K562 (cell line): ENCODE measurements at regions not wholly inside any gene's neighbourhood (a gene's known extent, or its start where the extent isn't known, plus 50 kb on each side); places are given as distances from the start of the nearest gene placed in this dataset.

Experiments used
- ATAC-seq: fragments of 200-7000 bp; cut with Tn5 transposase; 3 replicates; pipeline ENCODE4 v1.9.1; 2020; ENCODE audit warnings: moderate library complexity
- BruUV-seq: library from RNA; stranded (reverse); fragments of 400-500 nt; replicated peaks from 2 replicates; lab custom pipeline; 2021; lab: Mats Ljungman, UMichigan
- CTCF ChIA-PET: fragments of 300-600 bp; formaldehyde crosslinking; extraction: SDS; loops from one replicate; lab custom pipeline; 2021; ENCODE audit warnings: low intra/inter-chr PET ratio; lab: Yijun Ruan, JAX
- POLR2A ChIA-PET: fragments of 300-600, 350-650 bp; sonication (Branson Sonifier 250); formaldehyde crosslinking; extraction: SDS; loops from one replicate; lab custom pipeline; 2021; ENCODE audit warnings: antibody characterized with exemption, inconsistent platforms; lab: Yijun Ruan, JAX
- DNase-seq, 4 experiments: peaks; one replicate each; pipeline versions ENCODE4 v3.0.0 to v3.0.0-alpha.2; 2011 to 2018; ENCODE audit warnings: low spot score in 3 of 4, mixed read lengths in 3 of 4; ENCODE audit errors: extremely low read depth in 1 of 4
- FAIRE-seq: peaks from 2 replicates; lab custom pipeline; 2011; peaks lifted over from hg19 to GRCh38; lab: Jason Lieb, UNC
- H2AFZ ChIP-seq: 2 replicates; pipeline ENCODE4 v1.6.0; 2011; ENCODE audit warnings: low read depth, low read length, control low read depth, inconsistent platforms
- H3K27ac ChIP-seq: fragments of 200-600 bp; 3 replicates; pipeline ENCODE4 v1.8.0; 2011; ENCODE audit warnings: low read depth, mild to moderate bottlenecking, control low read depth, inconsistent platforms, low read length, moderate library complexity, mixed read lengths; ENCODE audit errors: extremely low read depth
- H3K27me3 ChIP-seq, 2 experiments: fragments of 300-600 bp in 1 of 2; 2 replicates in 1 of 2; 3 replicates in 1 of 2; pipeline versions ENCODE4 v1.6.0 to v1.8.0; 2011; ENCODE audit warnings: inconsistent platforms in 2 of 2, low read length in 2 of 2, mild to moderate bottlenecking in 1 of 2, mixed read lengths in 1 of 2, moderate library complexity in 1 of 2; ENCODE audit not compliant: control insufficient read depth in 2 of 2, insufficient read depth in 2 of 2
- H3K36me3 ChIP-seq: fragments of 300-600 bp; 3 replicates; pipeline ENCODE4 v1.8.0; 2011; ENCODE audit warnings: mild to moderate bottlenecking, low read length, inconsistent platforms; ENCODE audit not compliant: control insufficient read depth, insufficient read depth
- H3K4me1 ChIP-seq, 2 experiments: fragments of 200-600 bp in 1 of 2; replicated peaks in 1 of 2; 2 replicates in 1 of 2; 3 replicates in 1 of 2; pipeline versions ENCODE4 v1.5.1 to v1.8.0; 2011; ENCODE audit warnings: inconsistent platforms in 2 of 2, low read length in 2 of 2, mild to moderate bottlenecking in 1 of 2, mixed read lengths in 1 of 2, moderate library complexity in 1 of 2; ENCODE audit not compliant: control insufficient read depth in 2 of 2, insufficient read depth in 2 of 2
- H3K4me2 ChIP-seq: 2 replicates; pipeline ENCODE4 v1.6.1; 2011; ENCODE audit warnings: low read length, control low read depth, inconsistent platforms, mixed read lengths; ENCODE audit not compliant: insufficient read depth
- H3K4me3 ChIP-seq: fragments of 200-600 bp; sonication (generic), shearing (Covaris generic); 2 replicates; pipeline ENCODE4 v1.5.1; 2016; ENCODE audit warnings: control low read depth, inconsistent platforms
- H3K79me2 ChIP-seq: fragments of 200-600 bp; 3 replicates; pipeline ENCODE4 v1.8.0; 2011; ENCODE audit warnings: low read length, inconsistent platforms; ENCODE audit not compliant: control insufficient read depth, insufficient read depth
- H3K9ac ChIP-seq, 2 experiments: 2 replicates each; pipeline versions ENCODE4 v1.6.0 to v1.6.1; 2011; ENCODE audit warnings: low read depth in 2 of 2, low read length in 2 of 2, control low read depth in 1 of 2, inconsistent platforms in 1 of 2, mild to moderate bottlenecking in 1 of 2, mixed read lengths in 1 of 2; ENCODE audit not compliant: insufficient read depth in 1 of 2
- H3K9me1 ChIP-seq: one replicate; pipeline ENCODE4 v1.6.0; 2011; ENCODE audit warnings: inconsistent platforms, mild to moderate bottlenecking, low read length, moderate library complexity; ENCODE audit not compliant: control insufficient read depth, insufficient read depth
- H3K9me3 ChIP-seq: replicated peaks from 2 replicates; pipeline ENCODE4 v1.5.1; 2011; ENCODE audit warnings: low read depth, low read length, inconsistent platforms; ENCODE audit not compliant: control insufficient read depth, insufficient read depth
- H4K20me1 ChIP-seq: replicated peaks from 2 replicates; pipeline ENCODE4 v1.6.1; 2011; ENCODE audit warnings: low read length, inconsistent platforms, mixed read lengths; ENCODE audit not compliant: control insufficient read depth, insufficient read depth
- CTCF ChIP-seq, 3 experiments: IDR thresholded peaks in 2 of 3; conservative IDR thresholded peaks in 1 of 3; 2 replicates each; pipeline ENCODE4 v1.5.1; 2011 to 2012; ENCODE audit warnings: low read length in 3 of 3, mild to moderate bottlenecking in 3 of 3, control low read depth in 2 of 3, improper control_type of control experiment in 1 of 3, inconsistent platforms in 1 of 3, low read depth in 1 of 3, mixed read lengths in 1 of 3, moderate library complexity in 1 of 3; ENCODE audit not compliant: insufficient read depth in 2 of 3
- DDX20 ChIP-seq: fragments of 450-650 bp; IDR thresholded peaks from 2 replicates; pipeline ENCODE4 v1.6.1; 2016; ENCODE audit warnings: missing genetic modification characterization, low read depth, mild to moderate bottlenecking, missing compliant biosample characterization, moderate library complexity
- E2F5 ChIP-seq: sonication (generic); formaldehyde crosslinking; IDR thresholded peaks from 2 replicates; pipeline ENCODE4 v1.8.0; 2022; ENCODE audit warnings: mild to moderate bottlenecking, missing genetic modification reagents
- MEIS2 ChIP-seq: fragments of 450-650 bp; IDR thresholded peaks from 2 replicates; pipeline ENCODE4 v1.6.1; 2014; ENCODE audit warnings: mild to moderate bottlenecking; ENCODE audit not compliant: partially characterized antibody
- PHF21A ChIP-seq: fragments of 450-650 bp; IDR thresholded peaks from 2 replicates; pipeline ENCODE4 v1.6.1; 2017; ENCODE audit warnings: low read depth, borderline replicate concordance
- SIX5 ChIP-seq, 2 experiments: IDR thresholded peaks; 2 replicates each; pipeline ENCODE4 v1.6.1; 2011; ENCODE audit warnings: low read length in 2 of 2, borderline replicate concordance in 1 of 2, low read depth in 1 of 2, mild to moderate bottlenecking in 1 of 2, moderate library complexity in 1 of 2; ENCODE audit not compliant: insufficient read depth in 1 of 2
- ZNF274 ChIP-seq: IDR thresholded peaks from 2 replicates; pipeline ENCODE4 v1.6.1; 2011; ENCODE audit warnings: low read depth, mild to moderate bottlenecking, low read length, moderate library complexity, borderline replicate concordance
- ZNF586 ChIP-seq: fragments of 450-650 bp; formaldehyde crosslinking; conservative IDR thresholded peaks from 2 replicates; pipeline ENCODE4 v1.4.0; 2020; ENCODE audit warnings: mild to moderate bottlenecking, moderate library complexity
- WGBS: fragments of 100-300 bp; shearing (Covaris generic); methylation state at CpG from one replicate; pipeline ENCODE4 v1.1.6; 2016; ENCODE audit warnings: low coverage, mixed read lengths; ENCODE audit not compliant: insufficient coverage; ENCODE audit errors: missing lambda C conversion rate; 5-methylcytosine and 5-hydroxymethylcytosine counted together
- in situ Hi-C: fragments of 300-500 bp; cut with MboI; formaldehyde crosslinking; loops from 4 replicates; pipeline ENCODE4 v1.15.0; 2018; ENCODE audit warnings: inconsistent platforms, mixed read lengths
- intact Hi-C: fragments of 100-400 bp; cut with micrococcal nuclease; formaldehyde crosslinking; loops from 2 replicates; pipeline ENCODE4 v1.14.2; 2022

- TF ChIP-seq E2F5 (CRISPR knock-in tag) (no peak), PHF21A (no peak), ZNF274 (no peak)
- TF ChIP-seq, all 486 proteins: peak for 0
These were observed 63.3 kb downstream of the SYNE3 start (continued) for GRCh38 chr14:95452893-95453712.

- Histone ChIP-seq H3K9me1 (no peaks in the 10 kb centered on the region), H3K27ac (no peak overlapping the region), H3K4me1 (peaks cover 0 to 4% of the 10 kb centered on the region in 2 experiments; a peak in 1 of 5 replicates), H3K4me2 (no peak overlapping the region), H3K9me3 (no peaks in the 10 kb centered on the region), H4K20me1 (no peaks in the 10 kb centered on the region), H3K27me3 (peaks cover 0 to 18% of the 10 kb centered on the region in 2 experiments; a peak in 2 of 5 replicates), H3K9ac (no peak overlapping the region), H3K4me3 (no peak overlapping the region), H2AFZ (no peak overlapping the region), H3K36me3 (no peaks in the 10 kb centered on the region), H3K79me2 (no peaks in the 10 kb centered on the region)
- CTCF ChIA-PET: interaction anchor here (0.6 kb wide), 1 partner anchor 76 kb away, joined by 5 read pairs; no protein-coding TSS in a partner anchor
- intact Hi-C loops (no loop called here), in situ Hi-C loops (no loop called here)
- no peak for TF ChIP-seq MEIS2
- no peak for TF ChIP-seq ZNF586
- peak; percentile 49 to 60 (median 52) for TF ChIP-seq CTCF (IDR thresholded peaks at IDR 0.05 in 2 of 3, conservative IDR thresholded peaks at IDR 0.05 in 1 of 3; ENCODE audit: insufficient read depth in 2 of 3, low read depth in 1 of 3, low read length in 3 of 3)
- TF ChIP-seq SIX5 (IDR thresholded peaks at IDR 0.05; ENCODE audit: borderline replicate concordance in 1 of 2, insufficient read depth in 1 of 2, low read depth in 1 of 2, low read length in 2 of 2): no peak
- TF ChIP-seq DDX20 (tag): no peak
- POLR2A ChIA-PET: interaction anchor here (0.8 to 1.7 kb wide), 4 partner anchors 12 to 71 kb away, joined by 3 to 4 read pairs (median 3); no protein-coding TSS in a partner anchor
- DNase-seq (peak in 3 of 4 experiments; percentile 11 to 27 (median 21)), ATAC-seq (peak; percentile 89), FAIRE-seq (no peak)
- 42% methylated on average over 18 of the region's 18 CpGs for WGBS
- BruUV-seq: no TSS peak
These were observed 64.1 kb downstream of the SYNE3 start for GRCh38 chr14:95452176-95452892.
